H1 (cell line): ENCODE measurements at regions not wholly inside any gene's neighbourhood (a gene's known extent, or its start where the extent isn't known, plus 50 kb on each side); places are given as distances from the start of the nearest gene placed in this dataset.
"Not testable (repeated sequence)": the region's sequence is repeated elsewhere in the genome, so short reads cannot be mapped to it uniquely, and the experiment has no call there.

ENCODE experiments used
- CTCF ChIA-PET: fragments of 300-600 bp; sonication (Branson Sonifier 250); formaldehyde crosslinking; loops from one replicate; lab custom pipeline; 2021; ENCODE audit not compliant: partially characterized antibody; lab: Charles Lee
- POLR2A ChIA-PET: fragments of 300-600 bp; sonication (Branson Sonifier 250); formaldehyde crosslinking; loops from one replicate; lab custom pipeline; 2021; ENCODE audit warnings: inconsistent platforms; ENCODE audit not compliant: partially characterized antibody; lab: Charles Lee
- DNase-seq, 2 experiments: peaks; one replicate each; pipeline versions ENCODE4 v3.0.0 to v3.0.0-alpha.2; 2010 to 2022; ENCODE audit warnings: low spot score in 2 of 2, low read depth in 1 of 2, mixed read lengths in 1 of 2
- FAIRE-seq: peaks from 2 replicates; lab custom pipeline; 2011; peaks lifted over from hg19 to GRCh38; lab: Jason Lieb, UNC
- H2AFZ ChIP-seq: 2 replicates; pipeline ENCODE4 v1.8.1; 2012; ENCODE audit warnings: low read length, inconsistent platforms
- H2AK5ac ChIP-seq: 2 replicates; pipeline ENCODE4 v1.6.1; 2013; ENCODE audit warnings: low read depth, low read length
- H2BK120ac ChIP-seq: replicated peaks from 2 replicates; pipeline ENCODE3; 2013; ENCODE audit warnings: low read depth, low read length, inconsistent platforms
- H2BK12ac ChIP-seq: 2 replicates; pipeline ENCODE4 v1.6.1; 2013; ENCODE audit warnings: low read depth, low read length
- H2BK15ac ChIP-seq: 2 replicates; pipeline ENCODE4 v1.6.1; 2013; ENCODE audit warnings: low read length
- H2BK20ac ChIP-seq: 2 replicates; pipeline ENCODE4 v1.6.1; 2013; ENCODE audit warnings: low read length
- H2BK5ac ChIP-seq: 2 replicates; pipeline ENCODE4 v1.6.1; 2013; ENCODE audit warnings: low read depth, low read length
- H3K14ac ChIP-seq: 2 replicates; pipeline ENCODE4 v1.6.1; 2013; ENCODE audit warnings: inconsistent platforms; ENCODE audit not compliant: insufficient read length
- H3K18ac ChIP-seq: 2 replicates; pipeline ENCODE4 v1.6.1; 2013; ENCODE audit warnings: low read length; ENCODE audit errors: extremely low read depth
- H3K23ac ChIP-seq: 2 replicates; pipeline ENCODE4 v1.6.1; 2013; ENCODE audit warnings: inconsistent platforms; ENCODE audit not compliant: insufficient read length
- H3K23me2 ChIP-seq: 2 replicates; pipeline ENCODE4 v1.6.1; 2013; ENCODE audit warnings: low read depth, low read length
- H3K27ac ChIP-seq: 2 replicates; pipeline ENCODE4 v1.6.1; 2011; ENCODE audit warnings: low read depth, low read length, inconsistent platforms
- H3K27me3 ChIP-seq, 4 experiments: replicated peaks in 1 of 4; 1 replicate in 1 of 4; 2 replicates in 3 of 4; pipeline versions ENCODE4 v1.6.1 to v1.8.1; 2011 to 2013; ENCODE audit warnings: low read length in 3 of 4, mild to moderate bottlenecking in 3 of 4, inconsistent platforms in 2 of 4, mixed read lengths in 2 of 4, moderate library complexity in 1 of 4; ENCODE audit not compliant: control insufficient read depth in 3 of 4, insufficient read depth in 3 of 4; ENCODE audit errors: extremely low read depth in 1 of 4
- H3K36me3 ChIP-seq, 4 experiments: 2 replicates each; pipeline versions ENCODE4 v1.6.1 to v1.8.1; 2011 to 2013; ENCODE audit warnings: mild to moderate bottlenecking in 4 of 4, low read length in 3 of 4, moderate library complexity in 2 of 4, control low read depth in 1 of 4, inconsistent platforms in 1 of 4; ENCODE audit not compliant: insufficient read depth in 4 of 4, control insufficient read depth in 2 of 4
- H3K4ac ChIP-seq: replicated peaks from 2 replicates; pipeline ENCODE3; 2013; ENCODE audit warnings: low read length, low read depth, mixed read lengths, inconsistent platforms; ENCODE audit not compliant: insufficient read length
- H3K4me1 ChIP-seq, 4 experiments: replicated peaks in 1 of 4; 1 replicate in 1 of 4; 2 replicates in 3 of 4; pipeline versions ENCODE4 v1.6.1 to v1.8.1; 2011 to 2013; ENCODE audit warnings: low read length in 3 of 4, inconsistent platforms in 2 of 4, mixed read lengths in 1 of 4; ENCODE audit not compliant: insufficient read depth in 4 of 4, control insufficient read depth in 3 of 4
- H3K4me2 ChIP-seq, 2 experiments: 2 replicates each; pipeline versions ENCODE4 v1.6.1 to v1.8.1; 2011 to 2013; ENCODE audit warnings: low read depth in 2 of 2, low read length in 2 of 2, control low read depth in 1 of 2, inconsistent platforms in 1 of 2, mild to moderate bottlenecking in 1 of 2; ENCODE audit not compliant: insufficient read depth in 1 of 2
- H3K4me3 ChIP-seq, 4 experiments: fragments of 200-600, 300-600 bp in 1 of 4; sonication (generic), shearing (Covaris generic), sonication (Bioruptor Twin) in 1 of 4; 2 replicates each; pipeline versions ENCODE4 v1.5.1 to v1.8.1; 2011 to 2016; ENCODE audit warnings: low read length in 4 of 4, low read depth in 3 of 4, control low read depth in 2 of 4, inconsistent platforms in 2 of 4, mild to moderate bottlenecking in 2 of 4, mixed read lengths in 1 of 4, moderate library complexity in 1 of 4; ENCODE audit not compliant: insufficient read depth in 2 of 4; ENCODE audit errors: extremely low read depth in 1 of 4
- H3K56ac ChIP-seq: replicated peaks from 2 replicates; pipeline ENCODE3; 2013; ENCODE audit warnings: low read depth, mild to moderate bottlenecking, mixed read lengths, low read length, inconsistent platforms; ENCODE audit not compliant: insufficient read length
- H3K79me1 ChIP-seq: 2 replicates; pipeline ENCODE4 v1.6.1; 2013; ENCODE audit warnings: low read depth, low read length, control low read depth
- H3K79me2 ChIP-seq, 2 experiments: 2 replicates each; pipeline versions ENCODE4 v1.6.1 to v1.8.1; 2012 to 2013; ENCODE audit warnings: low read length in 2 of 2, mild to moderate bottlenecking in 2 of 2, inconsistent platforms in 1 of 2; ENCODE audit not compliant: insufficient read depth in 2 of 2, control insufficient read depth in 1 of 2
- H3K9ac ChIP-seq, 4 experiments: replicated peaks in 1 of 4; 1 replicate in 1 of 4; 2 replicates in 3 of 4; pipeline versions ENCODE4 v1.6.1 to v1.8.1; 2011 to 2013; ENCODE audit warnings: low read depth in 3 of 4, low read length in 3 of 4, control low read depth in 2 of 4, mild to moderate bottlenecking in 2 of 4, moderate library complexity in 2 of 4, inconsistent platforms in 1 of 4; ENCODE audit errors: extremely low read depth in 1 of 4
- H3K9me3 ChIP-seq, 2 experiments: 2 replicates each; pipeline versions ENCODE4 v1.6.1 to v1.8.1; 2012 to 2013; ENCODE audit warnings: mild to moderate bottlenecking in 2 of 2, moderate library complexity in 2 of 2, control low read depth in 1 of 2, inconsistent platforms in 1 of 2, low read depth in 1 of 2, low read length in 1 of 2, mixed read lengths in 1 of 2; ENCODE audit not compliant: insufficient read depth in 2 of 2
- H4K20me1 ChIP-seq, 2 experiments: replicated peaks in 1 of 2; 2 replicates each; pipeline versions ENCODE3 to v1.8.1; 2011 to 2013; ENCODE audit warnings: inconsistent platforms in 2 of 2, low read length in 2 of 2, mild to moderate bottlenecking in 1 of 2; ENCODE audit not compliant: insufficient read depth in 2 of 2, control insufficient read depth in 1 of 2
- H4K5ac ChIP-seq: 2 replicates; pipeline ENCODE4 v1.6.1; 2013; ENCODE audit warnings: low read length, low read depth, mixed read lengths, inconsistent platforms; ENCODE audit not compliant: insufficient read length
- H4K8ac ChIP-seq: 2 replicates; pipeline ENCODE4 v1.8.0; 2013; ENCODE audit warnings: mild to moderate bottlenecking, moderate library complexity, low read length, inconsistent platforms; ENCODE audit not compliant: insufficient read depth; ENCODE audit errors: extremely low read depth
- H4K91ac ChIP-seq: replicated peaks from 2 replicates; pipeline ENCODE3; 2013; ENCODE audit warnings: low read length, mixed read lengths, inconsistent platforms; ENCODE audit not compliant: insufficient read length
- WGBS, 2 experiments: shearing (Covaris generic) in 1 of 2; methylation state at CpG; one replicate each; pipeline versions ENCODE4 v1.1.6 to v1.1.7; 2013 to 2015; ENCODE audit warnings: low lambda C conversion rate in 2 of 2, mixed read lengths in 2 of 2, inconsistent platforms in 1 of 2, low coverage in 1 of 2, missing lambda C conversion rate in 1 of 2; ENCODE audit not compliant: insufficient replicate concordance in 2 of 2, insufficient coverage in 1 of 2, insufficient read length in 1 of 2; ENCODE audit errors: extremely low coverage in 1 of 2, missing lambda C conversion rate in 1 of 2; 5-methylcytosine and 5-hydroxymethylcytosine counted together

DNA sequence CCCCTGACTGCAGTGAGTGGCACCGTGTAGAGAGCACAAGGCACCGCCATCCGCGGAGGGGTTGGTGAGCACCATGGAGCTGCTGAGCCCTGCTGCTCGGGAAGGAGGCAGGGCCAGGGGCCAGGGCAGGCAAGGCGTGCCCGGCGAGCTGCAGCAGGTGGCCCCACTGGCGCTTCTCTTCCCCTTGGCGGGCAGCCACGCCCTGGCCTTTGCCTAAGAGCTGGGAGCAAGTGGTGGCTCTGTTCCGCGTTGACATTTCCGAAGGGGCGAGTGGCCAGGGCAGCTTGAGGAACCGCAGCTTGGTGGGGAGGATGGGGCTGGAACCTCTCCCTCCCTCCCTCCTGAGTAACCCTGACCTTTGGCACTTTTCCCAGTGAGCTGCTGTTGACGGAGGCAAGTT, 194.7 kb upstream of the TP53TG3 start:
- H3K36me3 ChIP-seq, H4K5ac ChIP-seq, H3K23me2 ChIP-seq, H3K27ac ChIP-seq, H3K18ac ChIP-seq, H3K4me3 ChIP-seq, H3K23ac ChIP-seq, H3K4me2 ChIP-seq, H2BK15ac ChIP-seq, H2BK5ac ChIP-seq, H2BK120ac ChIP-seq, H3K27me3 ChIP-seq, H2AK5ac ChIP-seq, H3K9ac ChIP-seq, H3K56ac ChIP-seq, H3K14ac ChIP-seq, H3K4me1 ChIP-seq, H4K8ac ChIP-seq, H3K9me3 ChIP-seq, POLR2A ChIA-PET, H4K20me1 ChIP-seq, CTCF ChIA-PET, H3K79me1 ChIP-seq, FAIRE-seq, H2BK12ac ChIP-seq, DNase-seq, H3K4ac ChIP-seq, H3K79me2 ChIP-seq, H2BK20ac ChIP-seq, H4K91ac ChIP-seq, H2AFZ ChIP-seq: not testable (repeated sequence)
- no CpG with 5 or more reads among the region's 17 CpGs for WGBS, 2 experiments

- H4K5ac ChIP-seq, H4K20me1 ChIP-seq, H3K36me3 ChIP-seq, H2BK20ac ChIP-seq, H4K8ac ChIP-seq, H3K23me2 ChIP-seq, H3K79me2 ChIP-seq, H3K56ac ChIP-seq, H3K4ac ChIP-seq, H3K23ac ChIP-seq, H4K91ac ChIP-seq, H3K4me1 ChIP-seq, CTCF ChIA-PET, H2BK120ac ChIP-seq, H3K14ac ChIP-seq, POLR2A ChIA-PET, H3K9me3 ChIP-seq, H2BK12ac ChIP-seq, H3K9ac ChIP-seq, H3K27me3 ChIP-seq, H2BK15ac ChIP-seq, DNase-seq, H3K18ac ChIP-seq, H3K4me3 ChIP-seq, H3K4me2 ChIP-seq, FAIRE-seq, H3K79me1 ChIP-seq, H2BK5ac ChIP-seq, H2AK5ac ChIP-seq, H3K27ac ChIP-seq, H2AFZ ChIP-seq: not testable (repeated sequence)
- 100% methylated on average over 3 of the region's 8 CpGs; no CpG with 5 or more reads in 1 of the 2 experiments for WGBS, 2 experiments
Measured at GRCh38 chr16:32868334-32868733, 192.4 kb upstream of the TP53TG3 start.
